ENCODE measurements at regions not wholly inside any gene's neighbourhood (a gene's known extent, or its start where the extent isn't known, plus 50 kb on each side); places are given as distances from the start of the nearest gene placed in this dataset.

DNA sequence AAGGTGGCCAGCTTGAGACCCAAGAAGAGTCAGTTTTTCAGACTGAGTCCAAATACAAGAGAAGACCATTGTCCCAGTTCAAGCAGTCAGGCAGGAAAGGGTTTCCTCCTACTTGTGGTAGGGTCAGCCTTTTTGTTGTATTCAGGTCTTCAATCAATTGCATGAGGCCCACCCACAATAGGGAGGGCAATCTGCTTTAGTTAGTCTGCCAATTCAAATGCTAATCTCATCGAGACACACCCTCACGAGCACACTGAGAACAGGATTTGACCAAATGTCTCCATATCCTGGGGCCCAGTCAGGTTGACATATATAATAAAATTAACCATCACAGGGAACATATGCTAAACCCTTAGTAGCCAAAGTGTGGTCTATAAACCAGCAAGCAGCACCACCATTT lies 75.3 kb upstream of the FRMPD3 start:
- TF ChIP-seq, protein P1, sequence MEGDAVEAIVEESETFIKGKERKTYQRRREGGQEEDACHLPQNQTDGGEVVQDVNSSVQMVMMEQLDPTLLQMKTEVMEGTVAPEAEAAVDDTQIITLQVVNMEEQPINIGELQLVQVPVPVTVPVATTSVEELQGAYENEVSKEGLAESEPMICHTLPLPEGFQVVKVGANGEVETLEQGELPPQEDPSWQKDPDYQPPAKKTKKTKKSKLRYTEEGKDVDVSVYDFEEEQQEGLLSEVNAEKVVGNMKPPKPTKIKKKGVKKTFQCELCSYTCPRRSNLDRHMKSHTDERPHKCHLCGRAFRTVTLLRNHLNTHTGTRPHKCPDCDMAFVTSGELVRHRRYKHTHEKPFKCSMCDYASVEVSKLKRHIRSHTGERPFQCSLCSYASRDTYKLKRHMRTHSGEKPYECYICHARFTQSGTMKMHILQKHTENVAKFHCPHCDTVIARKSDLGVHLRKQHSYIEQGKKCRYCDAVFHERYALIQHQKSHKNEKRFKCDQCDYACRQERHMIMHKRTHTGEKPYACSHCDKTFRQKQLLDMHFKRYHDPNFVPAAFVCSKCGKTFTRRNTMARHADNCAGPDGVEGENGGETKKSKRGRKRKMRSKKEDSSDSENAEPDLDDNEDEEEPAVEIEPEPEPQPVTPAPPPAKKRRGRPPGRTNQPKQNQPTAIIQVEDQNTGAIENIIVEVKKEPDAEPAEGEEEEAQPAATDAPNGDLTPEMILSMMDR (conservative IDR thresholded peaks at IDR 0.05; ENCODE audit: low read length) = no peak
- no peak for TF ChIP-seq EZH2phosphoT487 (IDR thresholded peaks at IDR 0.05; ENCODE audit: borderline replicate concordance, low read depth, low read length)
